ENCODE measurements at regions not wholly inside any gene's neighbourhood (a gene's known extent, or its start where the extent isn't known, plus 50 kb on each side); places are given as distances from the start of the nearest gene placed in this dataset.

DNA sequence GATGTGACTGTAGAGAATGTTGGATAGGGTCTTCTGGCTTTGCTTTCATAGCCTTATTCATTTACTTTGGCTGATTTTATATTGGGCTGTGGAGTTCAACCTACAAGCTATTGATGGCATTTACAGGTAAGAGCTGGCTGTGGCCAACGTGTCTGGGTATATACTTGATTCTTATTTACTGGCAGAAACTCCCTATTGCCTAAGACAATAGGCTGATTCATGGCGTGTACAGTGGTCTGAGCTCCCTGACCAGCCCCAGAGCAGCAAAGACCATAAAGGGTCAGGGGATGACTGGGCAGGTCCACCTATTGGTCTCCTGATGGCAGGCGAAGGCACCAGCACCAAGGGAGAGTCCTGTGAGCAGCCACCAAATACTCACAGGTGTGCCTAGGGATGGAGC lies 190.2 kb upstream of the DMRTA1 start:
- DNase-seq (ENCODE audit: low read depth): no peak
- H3K27ac ChIP-seq (ENCODE audit: low read depth, low read length): no peak overlapping the region
- Mint-ChIP-seq H3K36me3 (ENCODE audit: low read depth, unreplicated experiment) (peaks cover 51% of the 10 kb centered on the region), H3K27ac (ENCODE audit: unreplicated experiment) (no peak overlapping the region), H3K4me3 (ENCODE audit: unreplicated experiment) (no peak overlapping the region), H3K4me1 (ENCODE audit: low read depth, unreplicated experiment) (no peaks in the 10 kb centered on the region), H3K9me3 (ENCODE audit: unreplicated experiment) (peaks cover 40% of the 10 kb centered on the region), H3K27me3 (ENCODE audit: low read depth, unreplicated experiment) (no peaks in the 10 kb centered on the region)
- H3K9me3 ChIP-seq (ENCODE audit: insufficient read depth, low read depth, low read length): peaks cover 8% of the 10 kb centered on the region
- H3K27me3 ChIP-seq (ENCODE audit: insufficient read depth, low read length): no peaks in the 10 kb centered on the region
- H3K9ac ChIP-seq (ENCODE audit: low read length): no peak overlapping the region
- H2AFZ ChIP-seq (ENCODE audit: low read depth, low read length): no peak overlapping the region
- no peak overlapping the region for H3K4me3 ChIP-seq (ENCODE audit: insufficient read depth, low read depth, low read length)
- H3K4me2 ChIP-seq (ENCODE audit: low read length): no peak overlapping the region
- H3K36me3 ChIP-seq (ENCODE audit: insufficient read depth, low read length): no peaks in the 10 kb centered on the region
- FAIRE-seq: no peak
- no peaks in the 10 kb centered on the region for H3K4me1 ChIP-seq (ENCODE audit: insufficient read depth, low read length)
- TF ChIP-seq EZH2 (IDR thresholded peaks at IDR 0.05; ENCODE audit: insufficient read depth, low read length) (no peak), CTCF (IDR thresholded peaks at IDR 0.05; ENCODE audit: insufficient read depth, low read depth, low read length) (no peak)
- H4K20me1 ChIP-seq (ENCODE audit: insufficient read depth, low read length): no peaks in the 10 kb centered on the region
- H3K79me2 ChIP-seq (ENCODE audit: insufficient read depth, low read length): no peaks in the 10 kb centered on the region

GRCh38 chr9:22257026-22257816 lies 189.4 kb upstream of the DMRTA1 start:
- Mint-ChIP-seq H3K27ac (ENCODE audit: unreplicated experiment) (no peak overlapping the region), H3K4me3 (ENCODE audit: unreplicated experiment) (no peak overlapping the region), H3K36me3 (ENCODE audit: low read depth, unreplicated experiment) (peaks cover 43% of the 10 kb centered on the region), H3K9me3 (ENCODE audit: unreplicated experiment) (peaks cover 32% of the 10 kb centered on the region), H3K4me1 (ENCODE audit: low read depth, unreplicated experiment) (no peaks in the 10 kb centered on the region), H3K27me3 (ENCODE audit: low read depth, unreplicated experiment) (no peaks in the 10 kb centered on the region)
- Histone ChIP-seq H3K79me2 (ENCODE audit: insufficient read depth, low read length) (no peaks in the 10 kb centered on the region), H2AFZ (ENCODE audit: low read depth, low read length) (no peak overlapping the region), H3K36me3 (ENCODE audit: insufficient read depth, low read length) (no peaks in the 10 kb centered on the region), H3K4me3 (ENCODE audit: insufficient read depth, low read depth, low read length) (no peak overlapping the region), H3K27me3 (ENCODE audit: insufficient read depth, low read length) (no peaks in the 10 kb centered on the region), H3K9ac (ENCODE audit: low read length) (no peak overlapping the region), H3K4me1 (ENCODE audit: insufficient read depth, low read length) (no peaks in the 10 kb centered on the region), H3K9me3 (ENCODE audit: insufficient read depth, low read depth, low read length) (peaks cover 3% of the 10 kb centered on the region), H3K27ac (ENCODE audit: low read depth, low read length) (no peak overlapping the region), H4K20me1 (ENCODE audit: insufficient read depth, low read length) (no peaks in the 10 kb centered on the region), H3K4me2 (ENCODE audit: low read length) (no peak overlapping the region)
- TF ChIP-seq CTCF (IDR thresholded peaks at IDR 0.05; ENCODE audit: insufficient read depth, low read depth, low read length) (no peak), EZH2 (IDR thresholded peaks at IDR 0.05; ENCODE audit: insufficient read depth, low read length) (no peak)
- DNase-seq (ENCODE audit: low read depth): no peak
- FAIRE-seq: no peak

GRCh38 chr9:22265038-22265437 lies 181.6 kb upstream of the DMRTA1 start:
- no peaks in the 10 kb centered on the region for H3K4me1 Mint-ChIP-seq (ENCODE audit: low read depth, unreplicated experiment)
- H3K36me3 ChIP-seq (ENCODE audit: insufficient read depth, low read length): no peaks in the 10 kb centered on the region
- H2AFZ ChIP-seq (ENCODE audit: low read depth, low read length): no peak overlapping the region
- H3K9me3 ChIP-seq (ENCODE audit: insufficient read depth, low read depth, low read length): no peaks in the 10 kb centered on the region
- no peak overlapping the region for H3K27ac ChIP-seq (ENCODE audit: low read depth, low read length)
- H3K27me3 Mint-ChIP-seq (ENCODE audit: low read depth, unreplicated experiment): no peaks in the 10 kb centered on the region
- FAIRE-seq (no peak), DNase-seq (ENCODE audit: low read depth) (no peak)
- TF ChIP-seq EZH2 (IDR thresholded peaks at IDR 0.05; ENCODE audit: insufficient read depth, low read length): no peak
- no peak for TF ChIP-seq CTCF (IDR thresholded peaks at IDR 0.05; ENCODE audit: insufficient read depth, low read depth, low read length)
- H3K79me2 ChIP-seq (ENCODE audit: insufficient read depth, low read length): no peaks in the 10 kb centered on the region
- H4K20me1 ChIP-seq (ENCODE audit: insufficient read depth, low read length): no peaks in the 10 kb centered on the region
- no peak overlapping the region for H3K4me3 ChIP-seq (ENCODE audit: insufficient read depth, low read depth, low read length)
- no peak overlapping the region for H3K4me2 ChIP-seq (ENCODE audit: low read length)
- H3K36me3 Mint-ChIP-seq (ENCODE audit: low read depth, unreplicated experiment): peaks cover 16% of the 10 kb centered on the region
- no peak overlapping the region for H3K4me3 Mint-ChIP-seq (ENCODE audit: unreplicated experiment)
- H3K4me1 ChIP-seq (ENCODE audit: insufficient read depth, low read length): no peaks in the 10 kb centered on the region
- H3K9me3 Mint-ChIP-seq (ENCODE audit: unreplicated experiment): peaks cover 9% of the 10 kb centered on the region
- no peak overlapping the region for H3K27ac Mint-ChIP-seq (ENCODE audit: unreplicated experiment)
- no peaks in the 10 kb centered on the region for H3K27me3 ChIP-seq (ENCODE audit: insufficient read depth, low read length)
- no peak overlapping the region for H3K9ac ChIP-seq (ENCODE audit: low read length)

Measured in astrocyte (in vitro differentiated cells and primary cell).